HCT116 (cell line): ENCODE measurements at regions not wholly inside any gene's neighbourhood (a gene's known extent, or its start where the extent isn't known, plus 50 kb on each side); places are given as distances from the start of the nearest gene placed in this dataset.

Experiments used
- EZH2 ChIP-seq: fragments of 200-600 bp; sonication (generic); IDR thresholded peaks from 2 replicates; pipeline ENCODE4 v1.6.1; 2017; ENCODE audit warnings: antibody characterized with exemption, mixed run types
- FOSL1 ChIP-seq: IDR thresholded peaks from 2 replicates; pipeline ENCODE4 v1.6.1; 2012; ENCODE audit warnings: low read depth
- JUND ChIP-seq: IDR thresholded peaks from 2 replicates; pipeline ENCODE4 v1.6.1; 2012
- POLR2A ChIP-seq: IDR thresholded peaks from 2 replicates; pipeline ENCODE4 v1.7.0; 2011; ENCODE audit warnings: borderline replicate concordance; ENCODE audit not compliant: insufficient read depth, insufficient read length; ENCODE audit errors: extremely low read depth
- POLR2AphosphoS5 ChIP-seq: IDR thresholded peaks from 2 replicates; pipeline ENCODE4 v1.6.1; 2011; ENCODE audit warnings: mild to moderate bottlenecking, low read depth, low read length, moderate library complexity
- TF ChIP-seq, protein P1 (sequence below), 3 experiments: fragments of 200-600 bp in 1 of 3; sonication (generic) in 1 of 3; IDR thresholded peaks in 2 of 3; conservative IDR thresholded peaks in 1 of 3; 2 replicates each; pipeline ENCODE4 v1.5.1; 2012 to 2017; ENCODE audit warnings: low read depth in 2 of 3, low read length in 2 of 3, antibody characterized with exemption in 1 of 3, borderline replicate concordance in 1 of 3, control low read depth in 1 of 3, mild to moderate bottlenecking in 1 of 3, mixed read lengths in 1 of 3, mixed run types in 1 of 3, moderate library complexity in 1 of 3; ENCODE audit not compliant: insufficient read depth in 1 of 3
- TF ChIP-seq, protein P2 (sequence below): IDR thresholded peaks from 2 replicates; pipeline ENCODE4 v1.6.1; 2012
- TF ChIP-seq, protein P3 (sequence below): IDR thresholded peaks from 2 replicates; pipeline ENCODE4 v1.6.1; 2011; ENCODE audit warnings: mild to moderate bottlenecking, low read length, moderate library complexity; ENCODE audit not compliant: insufficient replicate concordance; ENCODE audit errors: extremely low read depth

DNA sequence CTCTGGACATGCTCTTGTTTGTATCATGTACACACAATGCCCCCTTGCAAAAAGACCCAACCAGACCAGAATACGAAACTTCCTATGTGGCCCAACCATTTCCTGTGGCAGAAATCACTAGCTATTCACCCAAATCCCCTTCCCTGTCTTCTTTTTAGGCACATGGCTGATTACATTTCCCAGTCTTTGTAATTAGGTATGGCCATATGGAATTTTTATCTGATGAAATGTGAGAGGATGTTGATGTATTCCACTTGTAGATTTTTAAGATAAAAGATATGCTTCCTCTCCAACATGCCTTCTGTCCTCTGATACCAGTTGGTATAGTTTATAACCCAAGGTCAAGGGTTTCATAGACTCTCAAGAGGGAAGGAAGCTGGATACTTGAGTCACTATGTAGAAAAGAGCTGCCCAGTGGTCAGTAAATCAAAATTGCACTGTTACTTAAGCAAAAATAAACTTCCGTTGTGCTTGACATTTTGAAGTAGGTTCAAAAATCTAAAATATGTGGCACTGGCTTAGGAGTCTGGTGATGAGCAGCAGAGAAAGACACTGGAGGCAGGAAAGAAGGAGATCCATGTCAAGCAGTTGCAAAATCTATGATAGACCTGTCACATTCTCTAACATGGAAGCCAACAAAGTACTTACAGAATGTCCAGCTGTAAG is 297.4 kb downstream of the SMAD2 start:
- TF ChIP-seq, protein P1, sequence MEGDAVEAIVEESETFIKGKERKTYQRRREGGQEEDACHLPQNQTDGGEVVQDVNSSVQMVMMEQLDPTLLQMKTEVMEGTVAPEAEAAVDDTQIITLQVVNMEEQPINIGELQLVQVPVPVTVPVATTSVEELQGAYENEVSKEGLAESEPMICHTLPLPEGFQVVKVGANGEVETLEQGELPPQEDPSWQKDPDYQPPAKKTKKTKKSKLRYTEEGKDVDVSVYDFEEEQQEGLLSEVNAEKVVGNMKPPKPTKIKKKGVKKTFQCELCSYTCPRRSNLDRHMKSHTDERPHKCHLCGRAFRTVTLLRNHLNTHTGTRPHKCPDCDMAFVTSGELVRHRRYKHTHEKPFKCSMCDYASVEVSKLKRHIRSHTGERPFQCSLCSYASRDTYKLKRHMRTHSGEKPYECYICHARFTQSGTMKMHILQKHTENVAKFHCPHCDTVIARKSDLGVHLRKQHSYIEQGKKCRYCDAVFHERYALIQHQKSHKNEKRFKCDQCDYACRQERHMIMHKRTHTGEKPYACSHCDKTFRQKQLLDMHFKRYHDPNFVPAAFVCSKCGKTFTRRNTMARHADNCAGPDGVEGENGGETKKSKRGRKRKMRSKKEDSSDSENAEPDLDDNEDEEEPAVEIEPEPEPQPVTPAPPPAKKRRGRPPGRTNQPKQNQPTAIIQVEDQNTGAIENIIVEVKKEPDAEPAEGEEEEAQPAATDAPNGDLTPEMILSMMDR (IDR thresholded peaks at IDR 0.05 in 2 of 3, conservative IDR thresholded peaks at IDR 0.05 in 1 of 3; ENCODE audit: borderline replicate concordance in 1 of 3, insufficient read depth in 1 of 3, low read depth in 2 of 3, low read length in 2 of 3): no peak
- TF ChIP-seq POLR2A: no peak
- no peak for TF ChIP-seq FOSL1
- TF ChIP-seq EZH2: no peak
- TF ChIP-seq, protein P2, sequence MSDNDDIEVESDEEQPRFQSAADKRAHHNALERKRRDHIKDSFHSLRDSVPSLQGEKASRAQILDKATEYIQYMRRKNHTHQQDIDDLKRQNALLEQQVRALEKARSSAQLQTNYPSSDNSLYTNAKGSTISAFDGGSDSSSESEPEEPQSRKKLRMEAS: no peak
- TF ChIP-seq POLR2AphosphoS5: no peak
- TF ChIP-seq JUND: no peak
- TF ChIP-seq, protein P3, sequence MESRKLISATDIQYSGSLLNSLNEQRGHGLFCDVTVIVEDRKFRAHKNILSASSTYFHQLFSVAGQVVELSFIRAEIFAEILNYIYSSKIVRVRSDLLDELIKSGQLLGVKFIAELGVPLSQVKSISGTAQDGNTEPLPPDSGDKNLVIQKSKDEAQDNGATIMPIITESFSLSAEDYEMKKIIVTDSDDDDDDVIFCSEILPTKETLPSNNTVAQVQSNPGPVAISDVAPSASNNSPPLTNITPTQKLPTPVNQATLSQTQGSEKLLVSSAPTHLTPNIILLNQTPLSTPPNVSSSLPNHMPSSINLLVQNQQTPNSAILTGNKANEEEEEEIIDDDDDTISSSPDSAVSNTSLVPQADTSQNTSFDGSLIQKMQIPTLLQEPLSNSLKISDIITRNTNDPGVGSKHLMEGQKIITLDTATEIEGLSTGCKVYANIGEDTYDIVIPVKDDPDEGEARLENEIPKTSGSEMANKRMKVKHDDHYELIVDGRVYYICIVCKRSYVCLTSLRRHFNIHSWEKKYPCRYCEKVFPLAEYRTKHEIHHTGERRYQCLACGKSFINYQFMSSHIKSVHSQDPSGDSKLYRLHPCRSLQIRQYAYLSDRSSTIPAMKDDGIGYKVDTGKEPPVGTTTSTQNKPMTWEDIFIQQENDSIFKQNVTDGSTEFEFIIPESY: no peak
